Esophagus muscularis mucosa (tissue), 4 donors: ENCODE measurements at regions not wholly inside any gene's neighbourhood (a gene's known extent, or its start where the extent isn't known, plus 50 kb on each side); places are given as distances from the start of the nearest gene placed in this dataset.

Source experiments
- DNase-seq: peaks from one replicate; pipeline ENCODE4 v3.0.0-alpha.2; 2017; ENCODE audit errors: extremely low spot score
- H3K27ac ChIP-seq, 4 donors: fragments of 200-600 bp; sonication (generic); replicated peaks in 1 of 4; 1 replicate in 3 of 4; 2 replicates in 1 of 4; pipeline ENCODE4 v1.5.1; 2016 to 2019; ENCODE audit warnings: mild to moderate bottlenecking in 1 of 4
- H3K27me3 ChIP-seq, 4 donors: fragments of 200-600 bp; sonication (generic); one replicate each; pipeline versions ENCODE4 v1.5.1 to v1.6.0; 2016 to 2019
- H3K36me3 ChIP-seq, 4 donors: fragments of 200-600 bp; sonication (generic); one replicate each; pipeline ENCODE4 v1.5.1; 2016 to 2019
- H3K4me1 ChIP-seq, 4 donors: fragments of 200-600 bp; sonication (generic); one replicate each; pipeline ENCODE4 v1.5.1; 2016 to 2019
- H3K4me3 ChIP-seq, 4 donors: fragments of 200-600 bp; sonication (generic); 1 replicate in 2 of 4; 2 replicates in 2 of 4; pipeline ENCODE4 v1.5.1; 2016 to 2019; ENCODE audit warnings: mild to moderate bottlenecking in 4 of 4, moderate library complexity in 1 of 4
- H3K9me3 ChIP-seq, 4 donors: fragments of 200-600 bp; sonication (generic); 1 replicate in 3 of 4; 2 replicates in 1 of 4; pipeline ENCODE4 v1.5.1; 2016 to 2019
- CTCF ChIP-seq, 3 experiments: fragments of 200-600 bp in 2 of 3; fragments of 450-650 bp in 1 of 3; sonication (generic) in 2 of 3; IDR thresholded peaks; one replicate each; pipeline ENCODE4 v1.5.1; 2017 to 2019; ENCODE audit warnings: antibody characterized with exemption in 3 of 3, mild to moderate bottlenecking in 2 of 3, moderate library complexity in 1 of 3
- EP300 ChIP-seq: sonication (generic); formaldehyde crosslinking; IDR thresholded peaks from one replicate; pipeline ENCODE4 v1.6.1; 2017; ENCODE audit warnings: antibody characterized with exemption
- POLR2A ChIP-seq: fragments of 450-650 bp; IDR thresholded peaks from one replicate; pipeline ENCODE4 v1.6.1; 2017; ENCODE audit warnings: antibody characterized with exemption, moderate library complexity, mild to moderate bottlenecking, low read depth
- POLR2AphosphoS5 ChIP-seq, 2 donors: sonication (generic); formaldehyde crosslinking; IDR thresholded peaks; one replicate each; pipeline ENCODE4 v1.6.1; 2017; ENCODE audit warnings: antibody characterized with exemption in 2 of 2
- WGBS: methylation state at CpG from one replicate; pipeline ENCODE4 v1.1.5; 2018; 5-methylcytosine and 5-hydroxymethylcytosine counted together
- intact Hi-C: fragments of 100-400 bp; cut with DNase I; formaldehyde crosslinking; loops from one replicate; pipeline ENCODE4 v1.15.1; 2023

- 36% methylated on average over 2 of the region's 2 CpGs for WGBS
- intact Hi-C loops = no loop called here
- H3K36me3 ChIP-seq = no peaks in the 10 kb centered on the region
- DNase-seq = no peak
- H3K4me3 ChIP-seq = no peak overlapping the region
- no peaks in the 10 kb centered on the region for H3K4me1 ChIP-seq
- H3K27ac ChIP-seq = no peak overlapping the region
- no peak for TF ChIP-seq POLR2A
- TF ChIP-seq EP300 = no peak
- TF ChIP-seq CTCF (IDR thresholded peaks at IDR 0.05) = no peak
- no peak for TF ChIP-seq POLR2AphosphoS5 (IDR thresholded peaks at IDR 0.05)
- peaks cover 0 to 8% (median 3%) of the 10 kb centered on the region in 4 donors for H3K9me3 ChIP-seq
- H3K27me3 ChIP-seq = no peaks in the 10 kb centered on the region
These were observed 971.0 kb downstream of the NCAM2 start for GRCh38 chr21:21969211-21969610.

GRCh38 chr21:21971384-21971783 is 973.2 kb downstream of the NCAM2 start:
- WGBS = 43% methylated on average over 4 of the region's 4 CpGs
- no peaks in the 10 kb centered on the region for H3K27me3 ChIP-seq
- H3K4me1 ChIP-seq = no peaks in the 10 kb centered on the region
- no peak for DNase-seq
- H3K9me3 ChIP-seq = no peaks in the 10 kb centered on the region
- H3K4me3 ChIP-seq = no peak overlapping the region
- no peaks in the 10 kb centered on the region for H3K36me3 ChIP-seq
- intact Hi-C loops = no loop called here
- H3K27ac ChIP-seq = no peak overlapping the region
- TF ChIP-seq POLR2A (no peak), CTCF (IDR thresholded peaks at IDR 0.05) (no peak), POLR2AphosphoS5 (IDR thresholded peaks at IDR 0.05) (no peak), EP300 (no peak)

GRCh38 chr21:21973806-21974205 is 975.6 kb downstream of the NCAM2 start:
- Histone ChIP-seq H3K4me1 (no peaks in the 10 kb centered on the region), H3K36me3 (no peaks in the 10 kb centered on the region), H3K9me3 (no peaks in the 10 kb centered on the region), H3K27me3 (no peaks in the 10 kb centered on the region), H3K4me3 (no peak overlapping the region), H3K27ac (no peak overlapping the region)
- DNase-seq = no peak
- intact Hi-C loops = no loop called here
- WGBS = 58% methylated on average over 5 of the region's 5 CpGs
- TF ChIP-seq EP300 (no peak), CTCF (IDR thresholded peaks at IDR 0.05) (no peak), POLR2AphosphoS5 (IDR thresholded peaks at IDR 0.05) (no peak), POLR2A (no peak)

GRCh38 chr21:21996891-21997290 is 998.7 kb downstream of the NCAM2 start:
- no peak for TF ChIP-seq POLR2AphosphoS5 (IDR thresholded peaks at IDR 0.05)
- 80% methylated on average over 3 of the region's 3 CpGs for WGBS
- intact Hi-C loops = no loop called here
- no peak for DNase-seq
- H3K9me3 ChIP-seq = no peaks in the 10 kb centered on the region
- H3K4me1 ChIP-seq = no peaks in the 10 kb centered on the region
- H3K27ac ChIP-seq = no peak overlapping the region
- H3K27me3 ChIP-seq = no peaks in the 10 kb centered on the region
- H3K4me3 ChIP-seq = no peak overlapping the region
- no peaks in the 10 kb centered on the region for H3K36me3 ChIP-seq

- H3K27ac ChIP-seq = no peak overlapping the region
- H3K27me3 ChIP-seq = no peaks in the 10 kb centered on the region
- intact Hi-C loops = no loop called here
- no peaks in the 10 kb centered on the region for H3K4me1 ChIP-seq
- H3K4me3 ChIP-seq = no peak overlapping the region
- TF ChIP-seq EP300 = no peak
- no peak for TF ChIP-seq POLR2A
- TF ChIP-seq POLR2AphosphoS5 (IDR thresholded peaks at IDR 0.05) = no peak
- no peak for TF ChIP-seq CTCF (IDR thresholded peaks at IDR 0.05)
- no peaks in the 10 kb centered on the region for H3K9me3 ChIP-seq
- no peaks in the 10 kb centered on the region for H3K36me3 ChIP-seq
- DNase-seq = no peak
These were observed 999.5 kb downstream of the NCAM2 start for GRCh38 chr21:21997390-21998333.
